Posterior cingulate gyrus (tissue), 11 donors: ENCODE measurements at regions not wholly inside any gene's neighbourhood (a gene's known extent, or its start where the extent isn't known, plus 50 kb on each side); places are given as distances from the start of the nearest gene placed in this dataset.
A peak's percentile ranks its signal among the peaks of the same experiment; 100 is the strongest.
"Not testable (repeated sequence)": the region's sequence is repeated elsewhere in the genome, so short reads cannot be mapped to it uniquely, and the experiment has no call there.

ENCODE experiments used
- DNase-seq, 10 donors: peaks; one replicate each; pipeline versions ENCODE4 v3.0.0 to v3.0.0-alpha.2; 2020 to 2021; ENCODE audit warnings: mixed read lengths in 3 of 10
- intact Hi-C: fragments of 100-400 bp; cut with DNase I; formaldehyde crosslinking; loops from one replicate; pipeline ENCODE4 v1.15.1; 2023

DNA sequence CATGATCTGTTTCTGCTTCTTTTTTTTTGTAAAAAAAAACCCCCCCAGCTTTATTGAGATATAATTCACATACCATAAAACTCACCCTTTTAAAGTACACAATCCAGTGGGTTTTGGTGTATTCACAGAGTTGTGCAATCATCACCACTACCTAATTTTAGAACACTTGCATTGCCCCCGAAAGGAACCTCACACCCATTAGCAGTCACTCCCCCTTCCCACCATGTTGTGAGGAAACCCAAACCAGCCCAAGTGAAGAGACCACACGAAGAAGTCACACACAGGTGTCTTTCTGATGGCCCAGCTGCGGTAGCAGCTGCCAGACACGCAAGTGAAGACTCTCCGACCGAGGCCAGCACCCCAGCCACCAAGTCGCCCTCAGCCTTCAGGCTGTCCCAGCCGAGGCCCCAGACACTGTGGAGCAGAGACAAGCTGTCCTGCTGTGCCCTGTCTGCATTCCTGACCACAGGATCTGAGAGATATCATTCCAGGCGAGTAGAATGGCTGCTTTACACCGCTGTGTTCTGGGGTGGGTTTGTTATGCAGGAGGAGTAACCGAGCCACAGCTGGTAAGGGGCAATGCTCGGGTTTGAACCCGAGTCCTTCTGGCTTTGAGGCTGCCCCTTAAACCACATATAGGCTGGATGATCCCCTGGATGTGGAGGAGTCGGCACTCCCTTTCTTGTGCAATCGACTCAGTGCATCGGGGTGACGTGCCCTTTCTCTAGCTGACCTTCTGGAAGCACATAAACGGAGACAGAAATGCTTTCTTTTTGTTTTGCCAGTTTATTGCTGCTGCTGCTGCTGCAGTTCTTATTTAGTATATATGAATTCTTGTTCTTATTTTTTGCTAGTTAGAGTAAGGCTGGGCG is 59.1 kb upstream of the PTPN1 start:
- intact Hi-C loops: no loop called here
- peak in 1 of 10 donors; percentile 57 for DNase-seq

DNA sequence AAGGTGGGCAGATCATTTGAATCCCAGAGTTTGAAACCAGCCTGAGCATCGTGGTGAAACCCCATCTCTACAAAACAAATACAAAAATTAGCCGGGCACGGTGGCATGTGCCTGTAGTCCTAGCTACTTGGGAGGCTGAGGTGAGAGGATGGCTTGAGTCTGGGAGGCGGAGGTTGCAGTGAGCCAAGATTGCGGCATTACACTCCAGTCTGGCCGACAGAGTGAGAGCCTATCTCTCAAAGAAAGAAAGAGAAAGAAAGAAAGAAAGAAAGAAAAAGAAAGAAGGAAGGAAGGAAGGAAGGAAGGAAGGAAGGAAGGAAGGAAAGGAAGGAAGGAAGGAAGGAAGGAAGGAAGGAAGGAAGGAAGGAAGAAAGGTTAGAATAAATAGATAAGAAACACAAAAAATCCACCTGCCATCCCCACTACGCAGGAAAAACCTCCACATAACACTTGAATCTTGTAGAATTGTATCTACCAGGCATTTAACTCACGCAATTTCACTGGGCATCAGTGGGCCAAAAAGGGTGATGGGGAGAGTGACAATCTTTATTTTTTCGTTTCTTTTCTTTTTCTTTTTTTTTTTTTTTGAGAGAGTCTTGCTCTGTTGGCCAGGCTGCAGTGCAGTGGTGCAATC is 58.3 kb upstream of the PTPN1 start:
- intact Hi-C loops: not testable (repeated sequence)

DNA sequence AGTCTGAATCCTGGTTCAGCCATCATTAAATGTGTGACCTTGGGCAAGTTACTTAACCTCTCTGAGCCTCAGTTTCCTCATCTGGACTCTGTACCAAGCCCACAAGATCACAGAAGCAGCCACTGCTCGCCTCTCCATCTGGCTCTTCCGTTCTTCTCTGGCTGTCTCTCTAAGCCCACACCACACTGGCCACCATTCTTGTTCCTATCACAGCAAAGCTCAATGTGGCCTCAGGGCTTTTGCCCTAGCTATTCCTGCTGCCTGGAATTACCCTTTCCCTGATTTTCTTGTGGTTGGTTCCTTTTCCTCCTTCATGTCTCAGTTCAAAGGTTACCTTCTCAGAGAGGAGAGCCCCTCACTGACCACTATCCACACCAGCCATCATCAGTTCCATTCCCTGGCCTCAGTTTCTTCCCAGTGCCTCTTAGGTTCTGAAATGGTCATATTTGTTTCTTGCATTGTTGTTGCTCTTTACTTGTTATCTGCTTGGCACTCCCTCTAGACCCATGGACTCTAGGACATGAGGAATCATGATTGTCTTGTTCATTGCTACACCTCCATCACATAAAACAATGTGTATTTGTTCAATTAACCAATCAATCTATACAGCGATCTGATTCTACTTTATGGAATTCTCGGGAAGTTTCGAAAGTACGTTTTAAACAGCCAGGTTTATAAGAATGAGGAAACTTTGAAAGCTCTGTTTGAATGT is 56.5 kb upstream of the PTPN1 start:
- intact Hi-C loops: no loop called here

More for the DNA sequence above, 58.3 kb upstream of the PTPN1 start:
- peak in 1 of 10 donors; percentile 55 for DNase-seq

DNA sequence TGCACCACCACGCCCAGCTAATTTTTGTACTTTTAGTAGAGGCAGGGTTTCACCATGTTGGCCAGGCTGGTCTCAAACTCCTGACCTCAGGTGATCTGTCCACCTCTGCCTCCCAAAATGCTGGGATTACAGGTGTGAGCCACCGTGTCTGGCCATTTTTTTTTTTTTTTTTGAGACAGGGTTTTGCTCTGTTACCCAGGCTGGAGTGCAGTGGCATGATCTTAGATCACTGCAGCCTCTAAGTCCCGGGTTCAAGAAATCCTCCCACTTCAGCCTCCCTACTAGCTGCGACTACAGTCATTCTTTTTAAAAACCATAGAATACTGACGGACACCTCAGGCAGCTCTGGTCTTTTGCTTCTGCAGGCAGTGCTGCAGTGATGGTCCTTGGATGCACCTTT is 54.9 kb upstream of the PTPN1 start:
- intact Hi-C loops: not testable (repeated sequence)
- peak in 1 of 10 donors; percentile 29 for DNase-seq

More for the DNA sequence above, 56.5 kb upstream of the PTPN1 start:
- peak in 1 of 10 donors; percentile 38 for DNase-seq

DNA sequence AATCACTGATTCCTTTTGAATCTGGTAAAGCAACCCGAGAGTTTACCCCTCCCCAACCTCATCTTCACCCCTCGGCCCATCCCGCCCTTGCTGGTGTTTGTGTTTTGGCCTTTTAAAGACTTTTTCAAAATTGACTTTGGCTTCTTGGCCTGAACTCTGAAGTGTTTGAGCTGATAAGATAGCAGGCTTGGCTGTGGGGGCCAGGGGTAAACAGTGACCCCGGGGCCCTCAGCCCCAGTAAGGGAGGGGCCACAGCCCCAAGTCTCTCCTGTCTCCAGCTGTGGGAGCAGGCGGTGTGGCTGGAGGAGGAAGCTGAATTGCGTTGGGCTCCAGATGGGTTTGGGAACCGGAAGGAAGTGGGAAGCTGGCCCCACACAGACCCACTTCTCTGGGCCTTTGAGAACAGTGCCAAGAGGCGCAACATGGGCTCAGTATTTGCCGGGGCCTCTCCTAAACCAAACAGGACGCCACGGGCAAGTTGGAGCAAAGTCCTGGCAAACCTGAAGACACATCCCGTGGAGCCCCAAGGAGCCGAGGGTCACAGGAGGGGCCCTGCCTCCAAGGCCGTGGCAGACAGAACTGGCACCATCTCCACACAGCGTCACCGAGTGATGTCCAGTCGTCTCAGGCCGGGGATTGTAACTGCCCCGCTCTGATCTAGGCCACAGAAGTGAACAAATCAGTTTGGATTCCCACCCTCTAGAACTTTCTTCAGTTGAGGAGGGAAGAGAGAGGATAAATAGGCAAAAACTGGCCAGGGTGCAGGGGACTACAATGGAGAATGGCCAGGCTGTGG is 54.3 kb upstream of the PTPN1 start:
- intact Hi-C loops: no loop called here
- DNase-seq: peak in 1 of 10 donors; percentile 80

DNA sequence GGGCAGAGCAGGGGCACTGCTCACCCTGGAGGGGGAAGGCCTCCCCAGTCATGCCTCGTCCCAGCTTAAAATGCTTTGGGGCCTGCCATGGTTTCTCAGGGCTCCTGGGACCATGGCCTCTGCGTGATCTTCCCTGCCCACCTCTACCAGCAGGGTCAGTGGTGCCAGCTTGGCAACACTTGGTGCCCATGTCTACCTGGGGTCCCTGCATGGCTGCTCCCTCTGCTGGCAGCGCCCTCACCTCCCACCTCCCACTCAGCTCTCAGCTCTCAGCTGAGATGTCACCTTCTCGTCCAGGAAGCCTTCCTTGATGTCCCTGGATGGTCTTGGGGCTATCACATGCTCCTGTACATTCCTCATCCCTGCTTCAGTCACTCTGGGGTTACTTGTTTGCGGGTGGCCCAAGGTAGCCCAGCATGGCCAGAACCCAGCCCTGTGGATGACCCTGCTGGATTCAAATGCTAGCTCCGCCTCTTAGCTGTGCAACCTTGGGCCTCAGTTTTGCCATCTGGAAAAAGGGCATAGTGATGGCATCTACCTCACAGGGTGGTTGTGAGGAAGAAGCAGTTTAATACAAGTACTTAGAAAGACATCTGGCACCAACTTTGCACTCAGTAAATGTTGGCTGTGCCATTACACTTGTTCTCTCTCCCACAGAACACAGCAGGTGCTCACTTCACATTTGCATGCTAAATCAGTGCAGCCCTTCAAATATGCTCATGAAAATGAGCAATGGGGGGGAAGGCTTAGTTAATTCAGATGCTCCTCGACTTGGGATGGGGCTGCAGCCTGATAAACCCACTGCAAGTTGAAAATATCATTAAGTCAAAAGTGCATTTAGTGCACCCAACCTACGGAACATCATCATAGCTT is 53.5 kb upstream of the PTPN1 start:
- peak in 1 of 10 donors; percentile 62 for DNase-seq
- intact Hi-C loops: no loop called here

DNA sequence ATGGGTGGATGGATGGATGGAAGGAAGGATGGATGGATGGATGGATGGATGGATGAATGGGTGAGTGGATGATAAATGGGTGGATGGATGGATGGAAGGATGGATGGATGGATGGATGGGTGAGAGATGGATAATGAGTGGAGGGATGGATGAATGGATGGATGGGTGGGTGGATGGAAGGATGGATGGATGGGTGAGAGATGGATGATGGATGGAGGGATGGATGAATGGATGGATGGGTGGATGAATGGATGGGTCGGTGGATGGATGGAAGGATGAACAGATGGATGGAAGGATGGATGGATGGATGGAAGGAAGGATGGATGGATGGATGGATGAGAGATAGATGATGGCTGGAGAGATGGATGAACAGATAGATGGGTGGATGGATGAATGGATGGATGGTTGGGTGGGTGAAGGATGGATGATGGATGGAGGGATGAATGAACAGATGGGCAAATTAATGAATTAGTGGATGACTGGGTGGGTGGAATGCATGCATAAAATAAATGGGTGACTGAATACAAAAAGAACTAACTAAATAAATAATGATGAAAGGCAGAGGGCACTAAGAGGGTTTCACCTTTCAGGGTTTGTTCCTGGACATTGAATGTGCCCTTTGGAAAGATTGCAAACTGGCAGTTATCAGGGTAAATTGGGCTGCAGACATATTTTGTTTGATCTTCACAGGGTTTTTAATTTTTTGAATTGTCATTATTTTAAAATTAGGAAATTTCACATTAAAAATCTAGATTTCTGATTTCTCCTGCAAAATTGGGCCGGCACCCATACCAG is 50.9 kb upstream of the PTPN1 start:
- no peak for DNase-seq
- intact Hi-C loops: no loop called here

DNA sequence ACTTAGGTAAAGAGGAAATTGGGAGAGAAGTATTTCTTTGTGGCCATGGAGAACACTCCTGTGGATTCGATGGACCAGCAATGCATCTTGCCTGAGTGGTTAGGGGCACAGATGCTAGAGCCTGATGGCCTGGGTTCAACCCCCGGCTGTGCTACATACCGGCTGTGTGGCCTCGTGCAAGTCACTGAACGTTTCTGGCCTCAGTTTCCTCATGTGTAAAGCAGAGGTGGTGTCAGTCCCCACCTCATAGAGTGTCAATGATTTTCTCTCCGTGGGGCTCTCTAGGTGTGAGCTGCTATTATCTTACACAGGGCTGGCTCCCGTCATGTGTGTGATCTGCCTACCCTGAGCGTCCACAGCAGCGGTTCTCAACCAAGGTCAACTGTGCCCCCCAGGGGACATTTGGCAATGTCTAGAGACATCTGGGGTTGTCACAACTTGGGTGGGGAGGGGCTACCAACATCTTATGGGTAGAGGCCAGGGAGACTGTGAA is 50.0 kb upstream of the PTPN1 start:
- intact Hi-C loops: loop anchor here (1.0 kb wide), 1 partner anchor 274 kb away; no protein-coding TSS in a partner anchor
- no peak for DNase-seq
